ENCODE measurements at regions not wholly inside any gene's neighbourhood (a gene's known extent, or its start where the extent isn't known, plus 50 kb on each side); places are given as distances from the start of the nearest gene placed in this dataset.

GRCh38 chr18:29225351-29225750, 1048.4 kb upstream of the CDH2 start:
- no peak for DNase-seq (ENCODE audit: low spot score)

- DNase-seq (ENCODE audit: low spot score): no peak
Observed at GRCh38 chr18:29218091-29218490, 1041.2 kb upstream of the CDH2 start.

- DNase-seq (ENCODE audit: low spot score): no peak
Observed at GRCh38 chr18:29217124-29217915, 1040.4 kb upstream of the CDH2 start.

GRCh38 chr18:29198834-29199233, 1021.9 kb upstream of the CDH2 start:
- no peak for DNase-seq (ENCODE audit: low spot score)

- no peak for DNase-seq (ENCODE audit: low spot score)
Observed at GRCh38 chr18:29196307-29196706, 1019.4 kb upstream of the CDH2 start.

- no peak for DNase-seq (ENCODE audit: low spot score)
Observed at GRCh38 chr18:29191263-29191662, 1014.3 kb upstream of the CDH2 start.

- DNase-seq (ENCODE audit: low spot score): no peak
Observed at GRCh38 chr18:29188760-29189159, 1011.8 kb upstream of the CDH2 start.

GRCh38 chr18:29185801-29186200, 1008.9 kb upstream of the CDH2 start:
- no peak for DNase-seq (ENCODE audit: low spot score)

- no peak for DNase-seq (ENCODE audit: low spot score)
Observed at GRCh38 chr18:29184654-29185053, 1007.7 kb upstream of the CDH2 start.

GRCh38 chr18:29181151-29181901, 1004.4 kb upstream of the CDH2 start:
- DNase-seq (ENCODE audit: low spot score): peak; percentile 13

- DNase-seq (ENCODE audit: low spot score): no peak
Observed at GRCh38 chr18:29176681-29177080, 999.8 kb upstream of the CDH2 start.

GRCh38 chr18:29174891-29175290, 998.0 kb upstream of the CDH2 start:
- peak; percentile 23 for DNase-seq (ENCODE audit: low spot score)

- no peak for DNase-seq (ENCODE audit: low spot score)
Observed at GRCh38 chr18:29172756-29173067, 995.8 kb upstream of the CDH2 start.

GRCh38 chr18:29171892-29172755, 995.2 kb upstream of the CDH2 start:
- no peak for DNase-seq (ENCODE audit: low spot score)

GRCh38 chr18:29169599-29169998, 992.7 kb upstream of the CDH2 start:
- no peak for DNase-seq (ENCODE audit: low spot score)

- no peak for DNase-seq (ENCODE audit: low spot score)
Observed at GRCh38 chr18:29164993-29165599, 988.2 kb upstream of the CDH2 start.

GRCh38 chr18:29164020-29164706, 987.2 kb upstream of the CDH2 start:
- DNase-seq (ENCODE audit: low spot score): no peak

- no peak for DNase-seq (ENCODE audit: low spot score)
Observed at GRCh38 chr18:29163596-29163995, 986.7 kb upstream of the CDH2 start.

GRCh38 chr18:29161429-29161828, 984.5 kb upstream of the CDH2 start:
- no peak for DNase-seq (ENCODE audit: low spot score)

GRCh38 chr18:29160170-29160569, 983.2 kb upstream of the CDH2 start:
- DNase-seq (ENCODE audit: low spot score): no peak

GRCh38 chr18:29157905-29158304, 981.0 kb upstream of the CDH2 start:
- DNase-seq (ENCODE audit: low spot score): no peak
